ENCODE measurements at regions not wholly inside any gene's neighbourhood (a gene's known extent, or its start where the extent isn't known, plus 50 kb on each side); places are given as distances from the start of the nearest gene placed in this dataset.

DNA sequence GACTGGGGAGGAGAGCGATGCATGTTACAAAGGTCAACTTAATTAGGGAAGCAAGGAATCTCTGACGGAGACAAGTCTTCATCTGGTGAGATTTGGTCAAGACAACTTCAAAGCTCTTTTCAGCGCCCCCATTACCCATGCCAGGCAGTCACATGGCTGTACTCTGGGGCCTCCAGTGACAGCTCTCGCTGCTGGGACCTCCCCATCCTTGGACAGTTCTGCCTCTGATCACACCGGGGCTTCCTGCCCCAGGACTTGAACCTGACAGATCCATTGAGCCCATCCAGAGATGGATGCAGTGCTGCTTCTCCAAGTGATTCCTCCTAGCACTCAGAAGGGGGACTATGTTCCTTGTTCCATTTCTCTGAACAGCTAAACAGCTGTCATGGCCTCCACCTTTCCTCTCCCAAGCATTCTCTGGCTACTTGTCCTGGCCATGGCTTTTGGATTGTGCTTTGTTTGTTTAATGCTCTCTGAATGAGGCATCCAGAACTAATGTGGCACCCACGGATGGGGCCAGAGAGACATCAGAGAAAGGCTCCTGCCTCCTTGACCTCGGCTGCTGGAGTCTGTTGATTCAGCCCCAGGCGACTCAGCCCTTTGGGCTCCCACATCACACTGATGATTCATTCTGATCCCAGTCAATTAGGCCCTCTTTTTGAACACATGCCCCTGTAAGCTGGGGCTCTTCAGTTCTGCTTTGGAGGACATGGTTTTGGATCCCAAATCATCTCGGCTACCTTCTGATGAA lies 122.1 kb upstream of the ADAMTS16 start:
- H3K4me1 Mint-ChIP-seq (ENCODE audit: low read depth) = no peaks in the 10 kb centered on the region
- no peak overlapping the region for H3K4me3 Mint-ChIP-seq
- H3K9me3 Mint-ChIP-seq = peaks cover 23% of the 10 kb centered on the region
- no peak overlapping the region for H3K27ac Mint-ChIP-seq
- H3K36me3 Mint-ChIP-seq (ENCODE audit: low read depth) = no peaks in the 10 kb centered on the region
- intact Hi-C loops (cut with micrococcal nuclease) = no loop called here
- H3K27me3 Mint-ChIP-seq = no peaks in the 10 kb centered on the region

DNA sequence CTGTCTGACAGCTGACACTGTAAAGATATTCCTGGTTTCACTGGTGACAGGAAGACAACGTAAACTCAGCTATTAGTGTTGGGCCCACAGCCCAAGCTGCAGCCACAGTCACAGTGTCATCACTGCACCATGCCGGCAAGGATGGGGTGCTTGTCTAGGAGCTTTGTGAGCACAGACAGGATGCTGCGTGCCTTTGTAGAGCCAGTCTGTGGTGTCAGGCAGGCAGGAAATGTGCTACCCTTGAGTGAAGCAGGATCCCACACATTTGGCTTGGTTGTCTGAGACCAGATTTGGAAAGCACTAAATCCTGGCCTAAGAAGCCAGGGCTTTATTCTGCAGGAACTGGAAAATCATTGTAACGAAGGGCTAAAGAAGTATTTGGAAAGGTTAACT lies 121.6 kb upstream of the ADAMTS16 start:
- no peaks in the 10 kb centered on the region for H3K36me3 Mint-ChIP-seq (ENCODE audit: low read depth)
- no peak overlapping the region for H3K27ac Mint-ChIP-seq
- H3K9me3 Mint-ChIP-seq = peaks cover 23% of the 10 kb centered on the region
- H3K4me3 Mint-ChIP-seq = no peak overlapping the region
- no peaks in the 10 kb centered on the region for H3K4me1 Mint-ChIP-seq (ENCODE audit: low read depth)
- H3K27me3 Mint-ChIP-seq = no peaks in the 10 kb centered on the region
- intact Hi-C loops (cut with micrococcal nuclease) = no loop called here

DNA sequence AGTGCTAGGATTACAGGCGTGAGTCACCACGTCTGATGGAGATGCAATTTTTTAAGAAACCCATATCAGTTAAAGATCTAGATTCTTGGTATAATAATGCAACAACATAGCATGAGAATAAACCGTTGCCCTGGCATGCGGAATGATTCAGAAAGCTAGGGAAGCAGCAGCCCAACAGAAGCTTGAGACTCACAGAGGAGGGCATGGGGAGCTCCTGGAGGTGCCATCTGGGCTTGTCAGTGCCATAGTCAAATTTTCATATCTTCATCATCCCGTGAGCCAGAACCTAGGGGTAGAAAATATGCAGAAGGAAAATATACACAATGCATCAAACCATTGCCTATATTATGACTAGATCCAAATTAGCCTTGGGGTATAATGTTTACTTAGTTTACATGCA lies 118.7 kb upstream of the ADAMTS16 start:
- Mint-ChIP-seq H3K9me3 (peaks cover 41% of the 10 kb centered on the region), H3K4me3 (no peak overlapping the region), H3K4me1 (ENCODE audit: low read depth) (no peaks in the 10 kb centered on the region), H3K36me3 (ENCODE audit: low read depth) (no peaks in the 10 kb centered on the region), H3K27ac (no peak overlapping the region), H3K27me3 (no peaks in the 10 kb centered on the region)
- intact Hi-C loops (cut with micrococcal nuclease) = no loop called here

DNA sequence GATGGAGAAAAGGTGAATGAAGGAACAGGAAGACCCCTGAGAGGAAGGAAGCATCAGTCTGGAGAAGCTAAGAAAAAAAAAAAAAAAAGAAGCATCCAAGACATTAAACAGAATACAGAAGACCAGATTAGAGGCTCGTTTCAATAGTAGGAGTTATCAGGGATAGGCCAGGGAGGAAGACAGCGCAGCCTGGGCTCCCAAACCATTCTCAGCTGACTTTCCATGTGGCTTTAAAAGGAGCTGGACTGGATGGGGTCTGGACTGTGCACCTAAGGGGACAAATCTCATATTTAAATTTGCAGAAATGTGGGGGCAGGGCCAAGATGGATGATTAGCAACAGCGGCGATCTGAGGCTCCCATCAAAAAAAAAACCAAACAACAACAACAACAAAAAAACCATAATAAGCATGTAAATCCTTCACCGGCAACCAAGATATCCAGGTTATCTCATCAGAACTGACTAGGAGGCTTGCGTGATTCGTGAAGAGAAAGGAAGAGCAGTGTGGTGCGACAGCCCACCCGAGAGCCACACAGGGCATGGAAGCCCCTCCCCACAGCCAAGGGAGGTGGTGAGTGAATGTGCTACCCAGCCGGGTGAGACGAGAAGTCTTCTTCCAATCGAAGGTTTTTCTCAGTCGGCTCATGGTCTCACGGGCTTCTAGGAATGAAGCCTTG lies 114.9 kb upstream of the ADAMTS16 start:
- Mint-ChIP-seq H3K36me3 (ENCODE audit: low read depth) (no peaks in the 10 kb centered on the region), H3K4me1 (ENCODE audit: low read depth) (no peaks in the 10 kb centered on the region), H3K27ac (no peak overlapping the region), H3K9me3 (peaks cover 34% of the 10 kb centered on the region), H3K27me3 (no peaks in the 10 kb centered on the region), H3K4me3 (no peak overlapping the region)
- intact Hi-C loops (cut with micrococcal nuclease) = no loop called here

DNA sequence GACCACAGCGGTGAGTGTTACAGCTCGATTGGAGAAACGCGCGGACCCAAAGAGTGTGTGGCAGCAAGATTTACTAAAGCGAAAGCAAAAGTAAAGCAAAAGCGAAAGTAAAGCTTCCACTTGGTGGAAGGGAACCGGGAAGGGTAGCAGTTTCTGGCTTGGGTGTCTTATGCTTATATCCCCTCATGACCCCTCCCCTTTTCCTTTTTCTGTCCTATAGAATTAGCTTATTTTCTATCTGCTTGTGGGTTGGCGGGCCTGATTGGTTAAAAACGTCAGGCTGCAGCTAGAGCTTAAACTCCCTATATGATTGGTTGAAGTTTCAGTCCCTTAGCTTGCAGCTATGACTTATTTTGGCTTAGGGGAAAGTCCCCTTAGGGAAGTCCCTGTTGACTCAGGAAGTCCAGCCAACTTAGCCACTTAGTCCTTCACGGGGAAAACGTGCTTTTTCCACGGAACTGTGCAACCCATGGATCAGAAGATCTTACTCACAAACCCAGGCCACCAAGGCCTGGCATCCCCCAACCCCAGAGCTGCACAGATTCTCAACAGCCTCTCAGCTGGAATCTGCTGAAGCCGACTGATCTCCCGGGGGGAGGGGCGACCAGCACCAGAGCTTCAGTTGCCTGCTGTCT lies 114.2 kb upstream of the ADAMTS16 start:
- H3K36me3 Mint-ChIP-seq (ENCODE audit: low read depth) = no peaks in the 10 kb centered on the region
- intact Hi-C loops (cut with micrococcal nuclease) = no loop called here
- no peaks in the 10 kb centered on the region for H3K27me3 Mint-ChIP-seq
- H3K4me1 Mint-ChIP-seq (ENCODE audit: low read depth) = no peaks in the 10 kb centered on the region
- peaks cover 34% of the 10 kb centered on the region for H3K9me3 Mint-ChIP-seq
- H3K27ac Mint-ChIP-seq = no peak overlapping the region
- no peak overlapping the region for H3K4me3 Mint-ChIP-seq

DNA sequence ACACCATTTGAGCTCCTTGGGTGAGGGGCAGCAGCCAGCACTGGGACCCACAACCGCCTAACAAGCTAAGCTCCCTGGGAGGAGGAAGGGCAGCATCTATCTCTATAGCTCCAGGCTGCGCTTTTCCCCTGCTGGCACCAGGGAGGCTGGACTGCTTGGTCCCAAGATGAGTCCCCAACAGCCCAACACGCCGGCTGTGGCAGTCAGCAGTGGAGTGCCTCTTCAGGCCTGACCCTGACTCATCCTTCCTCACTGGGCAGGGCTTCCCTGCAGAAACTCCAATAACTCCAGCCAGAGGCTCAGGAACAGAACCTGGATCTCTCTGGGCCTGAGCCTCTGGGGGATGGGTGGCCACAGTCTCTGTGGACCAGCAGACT lies 113.7 kb upstream of the ADAMTS16 start:
- Mint-ChIP-seq H3K27me3 (no peaks in the 10 kb centered on the region), H3K27ac (no peak overlapping the region), H3K4me3 (no peak overlapping the region), H3K9me3 (peaks cover 34% of the 10 kb centered on the region), H3K4me1 (ENCODE audit: low read depth) (no peaks in the 10 kb centered on the region), H3K36me3 (ENCODE audit: low read depth) (no peaks in the 10 kb centered on the region)
- intact Hi-C loops (cut with micrococcal nuclease) = no loop called here

DNA sequence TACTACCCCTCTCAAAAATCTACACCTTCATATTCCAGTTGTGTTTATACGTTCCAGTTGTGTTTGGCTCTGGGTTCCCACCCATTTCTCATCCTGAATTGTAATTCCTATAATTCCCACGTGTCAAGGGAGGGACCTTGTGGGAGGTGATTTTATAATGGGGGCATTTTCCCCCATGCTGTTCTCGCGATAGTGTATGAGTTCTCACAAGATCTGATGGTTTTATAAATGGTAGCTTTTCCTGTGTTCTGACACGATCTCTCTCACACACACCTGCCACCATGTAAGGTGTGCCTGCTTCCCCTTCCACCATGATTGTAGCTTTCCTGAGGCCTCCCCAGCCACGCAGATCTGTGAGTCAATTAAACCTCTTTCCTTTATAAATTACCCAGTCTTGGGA lies 108.5 kb upstream of the ADAMTS16 start:
- H3K27me3 Mint-ChIP-seq = no peaks in the 10 kb centered on the region
- no peaks in the 10 kb centered on the region for H3K36me3 Mint-ChIP-seq (ENCODE audit: low read depth)
- H3K27ac Mint-ChIP-seq = no peak overlapping the region
- H3K4me3 Mint-ChIP-seq = no peak overlapping the region
- intact Hi-C loops (cut with micrococcal nuclease) = no loop called here
- peaks cover 14% of the 10 kb centered on the region for H3K9me3 Mint-ChIP-seq
- no peaks in the 10 kb centered on the region for H3K4me1 Mint-ChIP-seq (ENCODE audit: low read depth)

DNA sequence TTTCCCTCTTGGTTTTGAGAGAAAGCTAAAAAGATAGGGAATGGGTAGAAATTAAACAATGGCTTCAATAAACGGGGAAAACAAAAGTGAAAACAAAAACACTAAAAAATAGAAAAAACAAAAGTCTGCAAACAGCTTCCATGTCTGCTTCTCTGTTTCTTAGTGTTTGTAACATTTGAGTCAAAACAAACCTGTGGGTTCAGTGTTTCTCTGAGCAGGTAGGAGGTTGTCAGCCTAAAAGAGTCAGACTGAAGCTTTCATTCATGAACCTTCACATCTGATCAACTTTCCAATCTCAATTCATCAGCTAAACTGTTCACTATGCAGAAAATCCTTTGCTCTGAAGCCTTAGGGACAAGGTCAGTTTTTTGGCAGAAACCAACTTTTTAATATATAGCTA lies 102.5 kb upstream of the ADAMTS16 start:
- Mint-ChIP-seq H3K4me3 (no peak overlapping the region), H3K36me3 (ENCODE audit: low read depth) (no peaks in the 10 kb centered on the region), H3K4me1 (ENCODE audit: low read depth) (no peaks in the 10 kb centered on the region), H3K27ac (no peak overlapping the region), H3K27me3 (no peaks in the 10 kb centered on the region), H3K9me3 (no peaks in the 10 kb centered on the region)
- intact Hi-C loops (cut with micrococcal nuclease) = no loop called here

DNA sequence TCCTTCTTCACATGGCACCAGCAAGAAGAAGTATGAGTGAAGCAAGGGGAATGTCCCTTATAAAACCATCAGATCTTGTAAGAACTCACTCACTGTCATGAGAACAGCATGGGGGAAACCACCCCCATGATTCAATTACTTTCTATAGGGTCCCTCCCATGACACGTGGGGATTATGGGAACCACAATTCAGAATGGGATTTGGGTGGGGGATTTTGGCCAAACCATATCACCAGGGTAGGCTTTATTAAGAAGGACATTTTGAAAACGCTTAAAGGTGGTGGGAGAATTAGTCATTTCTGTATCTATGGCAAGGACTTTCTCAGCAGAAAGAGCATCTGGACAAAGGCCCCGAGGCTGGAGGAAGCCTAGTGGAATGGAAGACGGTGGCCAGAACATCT lies 100.2 kb upstream of the ADAMTS16 start:
- intact Hi-C loops (cut with micrococcal nuclease) = no loop called here
- Mint-ChIP-seq H3K4me3 (no peak overlapping the region), H3K27ac (no peak overlapping the region), H3K4me1 (ENCODE audit: low read depth) (no peaks in the 10 kb centered on the region), H3K27me3 (no peaks in the 10 kb centered on the region), H3K36me3 (ENCODE audit: low read depth) (no peaks in the 10 kb centered on the region), H3K9me3 (no peaks in the 10 kb centered on the region)

DNA sequence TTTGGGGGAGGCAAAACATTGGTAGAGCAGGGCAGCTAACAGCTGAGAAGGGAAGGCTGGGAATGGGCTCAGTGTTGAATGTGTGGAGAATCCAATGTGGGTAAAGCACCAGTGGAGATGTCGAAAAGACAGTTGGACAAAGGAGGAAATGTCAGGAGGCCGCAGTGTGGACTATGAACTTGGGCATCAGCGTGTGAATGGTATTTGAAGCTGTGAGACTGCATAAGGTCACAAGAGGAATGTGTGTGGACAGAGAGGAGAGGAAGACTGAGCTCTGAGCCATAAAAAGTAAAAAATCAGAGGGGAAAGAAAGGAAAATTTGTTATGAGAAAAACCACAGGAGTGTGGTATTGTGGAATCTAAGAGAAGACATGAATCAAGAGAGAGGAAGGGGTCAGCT lies 99.4 kb upstream of the ADAMTS16 start:
- Mint-ChIP-seq H3K27ac (no peak overlapping the region), H3K4me3 (no peak overlapping the region), H3K9me3 (no peaks in the 10 kb centered on the region), H3K36me3 (ENCODE audit: low read depth) (no peaks in the 10 kb centered on the region), H3K4me1 (ENCODE audit: low read depth) (no peaks in the 10 kb centered on the region), H3K27me3 (no peaks in the 10 kb centered on the region)
- intact Hi-C loops (cut with micrococcal nuclease) = no loop called here

DNA sequence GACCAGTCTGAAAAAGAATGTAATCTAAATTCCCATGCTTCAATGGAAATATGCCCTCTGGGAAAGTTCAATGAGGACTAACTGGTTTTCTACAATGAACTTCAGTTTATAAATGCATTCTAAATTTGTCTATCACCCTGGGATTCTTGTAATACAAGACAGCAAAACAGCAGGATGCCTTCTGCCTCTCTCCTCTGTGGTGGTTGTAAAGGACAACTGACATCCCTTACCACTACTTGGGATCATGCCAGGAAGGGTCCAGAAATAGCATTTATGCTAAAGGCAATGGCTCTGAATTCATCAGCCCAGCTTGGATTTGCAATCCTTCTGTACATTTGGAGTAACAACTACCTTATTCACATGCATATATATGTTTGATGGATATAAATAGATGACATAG lies 97.3 kb upstream of the ADAMTS16 start:
- Mint-ChIP-seq H3K27me3 (no peaks in the 10 kb centered on the region), H3K9me3 (no peaks in the 10 kb centered on the region), H3K27ac (no peak overlapping the region), H3K36me3 (ENCODE audit: low read depth) (no peaks in the 10 kb centered on the region), H3K4me3 (no peak overlapping the region), H3K4me1 (ENCODE audit: low read depth) (no peaks in the 10 kb centered on the region)
- intact Hi-C loops (cut with micrococcal nuclease) = no loop called here

DNA sequence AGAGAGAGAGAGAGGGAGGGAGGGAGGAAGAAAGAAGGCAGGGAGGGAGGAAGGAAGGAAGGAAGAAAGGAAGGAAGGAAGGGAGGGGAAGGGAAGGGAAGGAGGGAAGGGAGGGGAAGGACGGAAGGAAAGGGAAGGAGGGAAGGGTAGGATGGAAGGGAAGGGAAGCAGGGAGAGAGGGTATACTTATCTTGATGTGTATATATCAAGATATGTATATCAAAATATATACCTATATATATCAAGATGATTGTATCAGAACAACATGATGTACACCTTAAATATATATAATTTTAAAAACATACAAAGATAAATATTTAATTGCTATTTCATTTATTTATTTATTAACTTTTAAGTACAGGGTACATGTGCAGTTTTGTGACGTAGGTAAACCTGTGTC lies 96.8 kb upstream of the ADAMTS16 start:
- no peaks in the 10 kb centered on the region for H3K27me3 Mint-ChIP-seq
- no peaks in the 10 kb centered on the region for H3K36me3 Mint-ChIP-seq (ENCODE audit: low read depth)
- H3K4me3 Mint-ChIP-seq = no peak overlapping the region
- intact Hi-C loops (cut with micrococcal nuclease) = no loop called here
- no peaks in the 10 kb centered on the region for H3K4me1 Mint-ChIP-seq (ENCODE audit: low read depth)
- no peaks in the 10 kb centered on the region for H3K9me3 Mint-ChIP-seq
- no peak overlapping the region for H3K27ac Mint-ChIP-seq

DNA sequence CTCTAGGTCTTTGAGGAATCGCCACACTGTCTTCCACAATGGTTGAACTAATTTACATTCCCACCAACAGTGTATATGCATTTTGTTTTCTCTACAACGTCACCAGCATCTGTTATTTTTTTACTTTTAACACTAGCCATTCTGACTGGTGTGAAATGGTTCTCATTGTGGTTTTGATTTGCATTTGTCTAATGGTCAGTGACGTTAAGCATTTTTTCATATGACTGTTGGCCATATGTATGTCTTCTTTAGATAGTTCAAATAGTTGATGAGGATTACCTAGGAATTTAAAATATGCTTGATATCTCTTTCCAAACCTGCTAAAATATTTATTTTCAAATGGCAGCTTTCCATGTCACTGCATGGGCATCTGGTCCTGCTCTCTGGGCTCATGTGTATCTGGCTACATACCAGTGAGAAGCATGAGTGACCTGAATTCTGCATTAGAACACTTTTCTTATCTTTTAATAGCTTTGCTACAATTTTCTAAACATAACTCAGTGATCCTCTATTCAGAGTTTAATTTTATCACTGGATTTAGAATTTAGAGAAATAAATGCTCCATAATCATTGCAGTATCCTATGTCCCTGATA lies 95.8 kb upstream of the ADAMTS16 start:
- Mint-ChIP-seq H3K9me3 (no peaks in the 10 kb centered on the region), H3K36me3 (ENCODE audit: low read depth) (no peaks in the 10 kb centered on the region), H3K27me3 (no peaks in the 10 kb centered on the region), H3K27ac (no peak overlapping the region), H3K4me3 (no peak overlapping the region), H3K4me1 (ENCODE audit: low read depth) (no peaks in the 10 kb centered on the region)
- intact Hi-C loops (cut with micrococcal nuclease) = no loop called here

DNA sequence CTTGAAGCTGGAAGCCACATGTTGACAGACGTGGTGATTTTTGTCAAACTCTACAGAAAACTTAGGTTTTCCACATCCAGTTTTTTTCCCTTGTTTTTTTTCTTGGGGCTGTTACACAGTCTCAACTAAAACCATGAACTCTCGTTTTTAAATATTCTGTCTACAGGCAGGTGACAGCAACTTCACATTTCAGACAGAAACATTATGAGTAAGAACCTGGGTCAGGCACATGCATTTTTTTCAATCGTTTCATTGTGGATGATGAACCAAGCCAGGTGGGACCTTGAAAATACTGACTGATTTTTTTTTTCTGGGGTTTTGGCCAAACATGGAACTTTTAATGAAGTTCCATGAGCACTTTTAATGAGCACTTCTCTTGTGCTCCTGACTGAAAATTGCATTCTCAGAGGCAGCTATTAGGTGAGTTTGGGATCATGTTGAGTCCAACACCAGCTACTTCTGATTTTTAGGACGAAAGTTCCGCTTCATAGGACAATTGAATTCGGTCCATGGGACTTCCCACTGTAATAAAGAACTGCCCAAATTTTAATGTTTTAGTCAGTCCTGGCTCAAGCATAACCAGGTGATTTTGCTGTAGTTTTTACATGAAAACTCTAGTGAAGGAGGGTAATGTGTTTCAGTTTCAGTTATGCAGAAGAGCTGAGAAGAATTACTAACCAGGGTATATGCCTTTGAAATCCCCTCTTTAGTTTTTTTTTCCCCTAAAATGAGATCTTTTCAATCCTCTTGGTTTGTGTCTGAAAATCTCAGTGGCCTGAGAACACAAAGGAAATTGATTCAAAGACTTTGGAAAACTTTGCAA lies 93.2 kb upstream of the ADAMTS16 start:
- intact Hi-C loops (cut with micrococcal nuclease) = no loop called here
- no peaks in the 10 kb centered on the region for H3K36me3 Mint-ChIP-seq (ENCODE audit: low read depth)
- H3K4me1 Mint-ChIP-seq (ENCODE audit: low read depth) = no peaks in the 10 kb centered on the region
- H3K27me3 Mint-ChIP-seq = no peaks in the 10 kb centered on the region
- peaks cover 8% of the 10 kb centered on the region for H3K9me3 Mint-ChIP-seq
- no peak overlapping the region for H3K27ac Mint-ChIP-seq
- H3K4me3 Mint-ChIP-seq = no peak overlapping the region
